Mesendoderm (in vitro differentiated cells): ENCODE measurements at regions not wholly inside any gene's neighbourhood (a gene's known extent, or its start where the extent isn't known, plus 50 kb on each side); places are given as distances from the start of the nearest gene placed in this dataset.
A peak's percentile ranks its signal among the peaks of the same experiment; 100 is the strongest.

Experiments used
- DNase-seq: peaks from one replicate; pipeline ENCODE4 v3.0.0; 2013
- H2AK5ac ChIP-seq: 2 replicates; pipeline ENCODE4 v1.6.1; 2013; ENCODE audit warnings: low read length, inconsistent platforms
- H2BK120ac ChIP-seq: 2 replicates; pipeline ENCODE4 v1.6.1; 2013; ENCODE audit warnings: low read depth, mild to moderate bottlenecking, low read length, moderate library complexity, mixed read lengths
- H2BK15ac ChIP-seq: replicated peaks from 2 replicates; pipeline ENCODE4 v1.6.1; 2013; ENCODE audit warnings: low read depth, mild to moderate bottlenecking, moderate library complexity
- H2BK5ac ChIP-seq: 2 replicates; pipeline ENCODE4 v1.6.1; 2013; ENCODE audit warnings: low read length, inconsistent platforms
- H3K18ac ChIP-seq: 2 replicates; pipeline ENCODE4 v1.6.1; 2013; ENCODE audit warnings: mild to moderate bottlenecking, low read length, mixed read lengths
- H3K23ac ChIP-seq: one replicate; pipeline ENCODE4 v1.6.1; 2013; ENCODE audit warnings: low read length
- H3K27ac ChIP-seq: 2 replicates; pipeline ENCODE4 v1.5.1; 2013; ENCODE audit warnings: low read depth, mild to moderate bottlenecking, inconsistent platforms, low read length, moderate library complexity
- H3K27me3 ChIP-seq: 2 replicates; pipeline ENCODE4 v1.6.1; 2013; ENCODE audit warnings: low read length, control low read depth, mild to moderate bottlenecking, inconsistent platforms; ENCODE audit not compliant: insufficient read depth, poor library complexity
- H3K36me3 ChIP-seq: 2 replicates; pipeline ENCODE4 v1.6.1; 2013; ENCODE audit warnings: low read length, inconsistent platforms; ENCODE audit not compliant: control insufficient read depth, insufficient read depth
- H3K4ac ChIP-seq: one replicate; pipeline ENCODE4 v1.6.1; 2013; ENCODE audit warnings: low read depth, mild to moderate bottlenecking, low read length, moderate library complexity
- H3K4me1 ChIP-seq: 2 replicates; pipeline ENCODE4 v1.6.1; 2013; ENCODE audit warnings: low read depth, low read length, inconsistent platforms; ENCODE audit not compliant: control insufficient read depth
- H3K4me2 ChIP-seq: 2 replicates; pipeline ENCODE4 v1.6.1; 2013; ENCODE audit warnings: low read length
- H3K4me3 ChIP-seq: 2 replicates; pipeline ENCODE4 v1.5.1; 2013; ENCODE audit warnings: mild to moderate bottlenecking, low read length
- H3K56ac ChIP-seq: one replicate; pipeline ENCODE4 v1.6.1; 2013; ENCODE audit warnings: low read length
- H3K79me1 ChIP-seq: 2 replicates; pipeline ENCODE4 v1.6.1; 2013; ENCODE audit warnings: low read length, inconsistent platforms
- H3K79me2 ChIP-seq: 2 replicates; pipeline ENCODE4 v1.6.1; 2013; ENCODE audit warnings: mild to moderate bottlenecking, low read length; ENCODE audit not compliant: control insufficient read depth, insufficient read depth
- H3K9ac ChIP-seq: 2 replicates; pipeline ENCODE4 v1.6.1; 2013; ENCODE audit warnings: low read length, inconsistent platforms
- H4K5ac ChIP-seq: one replicate; pipeline ENCODE4 v1.6.1; 2013; ENCODE audit warnings: low read length
- H4K8ac ChIP-seq: one replicate; pipeline ENCODE4 v1.6.1; 2013; ENCODE audit warnings: low read depth, mild to moderate bottlenecking, control low read depth, low read length, moderate library complexity
- WGBS: extraction: QIAGEN DNeasy Blood & Tissue Kit; methylation state at CpG from one replicate; pipeline ENCODE4 v1.1.7; 2013; ENCODE audit warnings: low lambda C conversion rate, missing lambda C conversion rate; ENCODE audit not compliant: insufficient coverage; ENCODE audit errors: extremely low coverage; 5-methylcytosine and 5-hydroxymethylcytosine counted together

- Histone ChIP-seq H3K9ac (no peak overlapping the region), H3K4me1 (no peaks in the 10 kb centered on the region), H4K5ac (no peak overlapping the region), H2BK15ac (no peak overlapping the region), H2AK5ac (no peak overlapping the region), H2BK5ac (no peak overlapping the region), H3K18ac (no peak overlapping the region), H3K4ac (no peak overlapping the region), H3K36me3 (no peaks in the 10 kb centered on the region), H2BK120ac (no peak overlapping the region), H3K27ac (no peak overlapping the region), H3K23ac (no peak overlapping the region), H3K79me1 (no peaks in the 10 kb centered on the region), H3K4me2 (no peak overlapping the region), H4K8ac (no peak overlapping the region), H3K56ac (no peak overlapping the region), H3K4me3 (no peak overlapping the region), H3K27me3 (no peaks in the 10 kb centered on the region), H3K79me2 (no peaks in the 10 kb centered on the region)
- no peak for DNase-seq
- no CpG with 5 or more reads among the region's 3 CpGs for WGBS
Measured at GRCh38 chr6:100105138-100105537, 111.1 kb upstream of the MCHR2 start.

- Histone ChIP-seq H4K5ac (no peak overlapping the region), H2BK15ac (no peak overlapping the region), H3K4me1 (no peaks in the 10 kb centered on the region), H3K79me2 (no peaks in the 10 kb centered on the region), H3K36me3 (no peaks in the 10 kb centered on the region), H3K27me3 (no peaks in the 10 kb centered on the region), H3K4me2 (no peak overlapping the region), H3K23ac (no peak overlapping the region), H3K56ac (no peak overlapping the region), H4K8ac (no peak overlapping the region), H3K79me1 (no peaks in the 10 kb centered on the region), H2BK120ac (no peak overlapping the region), H3K18ac (no peak overlapping the region), H3K4me3 (no peak overlapping the region), H3K9ac (no peak overlapping the region), H3K27ac (no peak overlapping the region), H3K4ac (no peak overlapping the region), H2AK5ac (no peak overlapping the region), H2BK5ac (no peak overlapping the region)
- no peak for DNase-seq
- WGBS: no CpG with 5 or more reads among the region's 2 CpGs
Measured at GRCh38 chr6:100103931-100104330, 109.9 kb upstream of the MCHR2 start.

- H3K23ac ChIP-seq: no peak overlapping the region
- H4K8ac ChIP-seq: no peak overlapping the region
- H3K18ac ChIP-seq: no peak overlapping the region
- H2AK5ac ChIP-seq: no peak overlapping the region
- H3K9ac ChIP-seq: no peak overlapping the region
- no peak for DNase-seq
- H2BK15ac ChIP-seq: no peak overlapping the region
- no peak overlapping the region for H3K56ac ChIP-seq
- no peaks in the 10 kb centered on the region for H3K27me3 ChIP-seq
- H3K4me2 ChIP-seq: no peak overlapping the region
- no peak overlapping the region for H3K27ac ChIP-seq
- H3K79me1 ChIP-seq: no peaks in the 10 kb centered on the region
- H3K79me2 ChIP-seq: no peaks in the 10 kb centered on the region
- no peaks in the 10 kb centered on the region for H3K36me3 ChIP-seq
- no peak overlapping the region for H3K4ac ChIP-seq
- no peak overlapping the region for H2BK120ac ChIP-seq
- H3K4me3 ChIP-seq: no peak overlapping the region
- no CpG with 5 or more reads among the region's 3 CpGs for WGBS
- H4K5ac ChIP-seq: no peak overlapping the region
- no peaks in the 10 kb centered on the region for H3K4me1 ChIP-seq
- no peak overlapping the region for H2BK5ac ChIP-seq
Measured at GRCh38 chr6:100103194-100103593, 109.2 kb upstream of the MCHR2 start.

- H4K8ac ChIP-seq: no peak overlapping the region
- no peaks in the 10 kb centered on the region for H3K27me3 ChIP-seq
- no peaks in the 10 kb centered on the region for H3K4me1 ChIP-seq
- no peak overlapping the region for H2BK120ac ChIP-seq
- H3K36me3 ChIP-seq: no peaks in the 10 kb centered on the region
- H3K79me1 ChIP-seq: no peaks in the 10 kb centered on the region
- H3K4ac ChIP-seq: no peak overlapping the region
- no peak overlapping the region for H3K56ac ChIP-seq
- no peaks in the 10 kb centered on the region for H3K79me2 ChIP-seq
- no peak overlapping the region for H2BK5ac ChIP-seq
- WGBS: no CpG with 5 or more reads among the region's 3 CpGs
- H3K4me3 ChIP-seq: no peak overlapping the region
- H3K23ac ChIP-seq: no peak overlapping the region
- H3K18ac ChIP-seq: no peak overlapping the region
- H2BK15ac ChIP-seq: no peak overlapping the region
- no peak overlapping the region for H3K9ac ChIP-seq
- no peak overlapping the region for H3K4me2 ChIP-seq
- H3K27ac ChIP-seq: no peak overlapping the region
- DNase-seq: no peak
- H4K5ac ChIP-seq: no peak overlapping the region
- H2AK5ac ChIP-seq: no peak overlapping the region
Measured at GRCh38 chr6:100101644-100102043, 107.6 kb upstream of the MCHR2 start.

- no peak overlapping the region for H3K4me3 ChIP-seq
- H3K27me3 ChIP-seq: no peaks in the 10 kb centered on the region
- H3K9ac ChIP-seq: no peak overlapping the region
- no peak overlapping the region for H4K8ac ChIP-seq
- H3K79me2 ChIP-seq: no peaks in the 10 kb centered on the region
- no peak overlapping the region for H2BK5ac ChIP-seq
- no peak overlapping the region for H3K4me2 ChIP-seq
- H3K27ac ChIP-seq: no peak overlapping the region
- no peak overlapping the region for H2BK15ac ChIP-seq
- no peaks in the 10 kb centered on the region for H3K4me1 ChIP-seq
- H3K36me3 ChIP-seq: no peaks in the 10 kb centered on the region
- no peak overlapping the region for H3K4ac ChIP-seq
- peak; percentile 74 for DNase-seq
- no peaks in the 10 kb centered on the region for H3K79me1 ChIP-seq
- H3K56ac ChIP-seq: no peak overlapping the region
- H3K23ac ChIP-seq: no peak overlapping the region
- H2AK5ac ChIP-seq: no peak overlapping the region
- no peak overlapping the region for H3K18ac ChIP-seq
- no peak overlapping the region for H2BK120ac ChIP-seq
- no peak overlapping the region for H4K5ac ChIP-seq
Measured at GRCh38 chr6:100100776-100101175, 106.8 kb upstream of the MCHR2 start.

GRCh38 chr6:100099189-100100074 is 105.4 kb upstream of the MCHR2 start:
- Histone ChIP-seq H2BK5ac (no peak overlapping the region), H2AK5ac (no peak overlapping the region), H3K56ac (no peak overlapping the region), H3K9ac (no peak overlapping the region), H3K18ac (no peak overlapping the region), H3K23ac (no peak overlapping the region), H4K8ac (no peak overlapping the region), H3K27me3 (no peaks in the 10 kb centered on the region), H3K79me2 (no peaks in the 10 kb centered on the region), H2BK120ac (no peak overlapping the region), H3K4me3 (no peak overlapping the region), H3K4ac (no peak overlapping the region), H3K4me1 (no peaks in the 10 kb centered on the region), H3K79me1 (no peaks in the 10 kb centered on the region), H3K36me3 (no peaks in the 10 kb centered on the region), H4K5ac (no peak overlapping the region), H2BK15ac (no peak overlapping the region), H3K4me2 (no peak overlapping the region), H3K27ac (no peak overlapping the region)
- DNase-seq: peak; percentile 46
- no CpG with 5 or more reads among the region's 4 CpGs for WGBS
